ENCODE measurements at regions not wholly inside any gene's neighbourhood (a gene's known extent, or its start where the extent isn't known, plus 50 kb on each side); places are given as distances from the start of the nearest gene placed in this dataset.

GRCh38 chr9:105053209-105053652 lies 125.3 kb upstream of the ABCA1 start:
- no peak for TF ChIP-seq POLR2AphosphoS5 (IDR thresholded peaks at IDR 0.05; ENCODE audit: low read depth)
- TF ChIP-seq, protein P1, sequence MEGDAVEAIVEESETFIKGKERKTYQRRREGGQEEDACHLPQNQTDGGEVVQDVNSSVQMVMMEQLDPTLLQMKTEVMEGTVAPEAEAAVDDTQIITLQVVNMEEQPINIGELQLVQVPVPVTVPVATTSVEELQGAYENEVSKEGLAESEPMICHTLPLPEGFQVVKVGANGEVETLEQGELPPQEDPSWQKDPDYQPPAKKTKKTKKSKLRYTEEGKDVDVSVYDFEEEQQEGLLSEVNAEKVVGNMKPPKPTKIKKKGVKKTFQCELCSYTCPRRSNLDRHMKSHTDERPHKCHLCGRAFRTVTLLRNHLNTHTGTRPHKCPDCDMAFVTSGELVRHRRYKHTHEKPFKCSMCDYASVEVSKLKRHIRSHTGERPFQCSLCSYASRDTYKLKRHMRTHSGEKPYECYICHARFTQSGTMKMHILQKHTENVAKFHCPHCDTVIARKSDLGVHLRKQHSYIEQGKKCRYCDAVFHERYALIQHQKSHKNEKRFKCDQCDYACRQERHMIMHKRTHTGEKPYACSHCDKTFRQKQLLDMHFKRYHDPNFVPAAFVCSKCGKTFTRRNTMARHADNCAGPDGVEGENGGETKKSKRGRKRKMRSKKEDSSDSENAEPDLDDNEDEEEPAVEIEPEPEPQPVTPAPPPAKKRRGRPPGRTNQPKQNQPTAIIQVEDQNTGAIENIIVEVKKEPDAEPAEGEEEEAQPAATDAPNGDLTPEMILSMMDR (conservative IDR thresholded peaks at IDR 0.05; ENCODE audit: low read depth in 2 of 2), result no peak
- no peak for TF ChIP-seq EZH2 (IDR thresholded peaks at IDR 0.05; ENCODE audit: low read depth, unreplicated experiment)
- TF ChIP-seq EZH2phosphoT487 (IDR thresholded peaks at IDR 0.05; ENCODE audit: unreplicated experiment), result no peak
- no peak for TF ChIP-seq CREB1 (CRISPR knock-in tag; IDR thresholded peaks at IDR 0.05; ENCODE audit: low read depth)
- TF ChIP-seq REST (IDR thresholded peaks at IDR 0.05; ENCODE audit: unreplicated experiment), result no peak
- TF ChIP-seq ETS1 (IDR thresholded peaks at IDR 0.05), result no peak
- TF ChIP-seq NANOG (IDR thresholded peaks at IDR 0.05; ENCODE audit: borderline replicate concordance), result no peak
- TF ChIP-seq JUNB (IDR thresholded peaks at IDR 0.05; ENCODE audit: unreplicated experiment), result no peak
- TF ChIP-seq ZNF462 (CRISPR knock-in tag; IDR thresholded peaks at IDR 0.05), result no peak
- TF ChIP-seq ZNF114 (CRISPR knock-in tag; IDR thresholded peaks at IDR 0.05), result no peak
- no peak for TF ChIP-seq ZNF331 (CRISPR knock-in tag; IDR thresholded peaks at IDR 0.05; ENCODE audit: low read depth)
